Activated naive CD4-positive, alpha-beta T cell treated with anti-CD3 and anti-CD28 coated beads, Interleukin-2, amount 50 U/mL, for 24 hours (primary cell): ENCODE measurements at regions not wholly inside any gene's neighbourhood (a gene's known extent, or its start where the extent isn't known, plus 50 kb on each side); places are given as distances from the start of the nearest gene placed in this dataset.
"Not testable (repeated sequence)": the region's sequence is repeated elsewhere in the genome, so short reads cannot be mapped to it uniquely, and the experiment has no call there.

ENCODE experiments used
- H3K27ac Mint-ChIP-seq: one replicate; pipeline ENCODE4 v1.8.0; 2021; ENCODE audit warnings: mild to moderate bottlenecking, mixed read lengths
- H3K27me3 Mint-ChIP-seq: one replicate; pipeline ENCODE4 v1.8.0; 2021; ENCODE audit warnings: mixed read lengths
- H3K36me3 Mint-ChIP-seq: one replicate; pipeline ENCODE4 v1.8.0; 2021; ENCODE audit warnings: mixed read lengths
- H3K4me1 Mint-ChIP-seq: one replicate; pipeline ENCODE4 v1.8.0; 2021; ENCODE audit warnings: mixed read lengths
- H3K4me3 Mint-ChIP-seq: one replicate; pipeline ENCODE4 v1.8.0; 2021; ENCODE audit warnings: mild to moderate bottlenecking, mixed read lengths
- H3K9me3 Mint-ChIP-seq: one replicate; pipeline ENCODE4 v1.8.0; 2021; ENCODE audit warnings: mixed read lengths

- H3K36me3 Mint-ChIP-seq = no peaks in the 10 kb centered on the region
- H3K9me3 Mint-ChIP-seq = peaks cover 9% of the 10 kb centered on the region
- no peak overlapping the region for H3K4me3 Mint-ChIP-seq
- H3K4me1 Mint-ChIP-seq = peaks cover 17% of the 10 kb centered on the region
- H3K27me3 Mint-ChIP-seq = no peaks in the 10 kb centered on the region
- peak overlapping the region; percentile 90 for H3K27ac Mint-ChIP-seq
Observed at GRCh38 chr21:15437883-15438282, 291.9 kb upstream of the USP25 start.

DNA sequence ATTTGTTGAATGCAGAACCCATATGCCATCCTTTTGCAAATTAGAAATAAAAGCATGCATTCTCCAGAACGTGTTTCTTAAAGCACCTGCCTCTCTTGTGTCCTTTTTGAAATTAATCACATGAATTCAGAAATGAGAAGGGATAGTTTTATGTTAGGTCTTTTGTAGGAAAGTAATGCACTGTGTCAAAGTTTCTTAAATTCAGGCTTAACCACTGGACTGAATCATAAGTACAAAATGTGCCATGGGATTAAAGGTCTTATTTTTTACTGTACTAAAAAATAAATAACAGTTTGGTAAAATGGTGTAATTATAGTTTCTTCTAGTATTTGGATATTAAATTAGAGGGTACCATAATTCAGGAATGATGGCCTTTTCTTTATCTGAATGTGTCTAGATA is 290.1 kb upstream of the USP25 start:
- H3K4me3 Mint-ChIP-seq = no peak overlapping the region
- H3K9me3 Mint-ChIP-seq = no peaks in the 10 kb centered on the region
- H3K4me1 Mint-ChIP-seq = peaks cover 17% of the 10 kb centered on the region
- no peak overlapping the region for H3K27ac Mint-ChIP-seq
- no peaks in the 10 kb centered on the region for H3K36me3 Mint-ChIP-seq
- H3K27me3 Mint-ChIP-seq = no peaks in the 10 kb centered on the region

GRCh38 chr21:15441060-15441493 is 288.7 kb upstream of the USP25 start:
- peaks cover 17% of the 10 kb centered on the region for H3K4me1 Mint-ChIP-seq
- no peaks in the 10 kb centered on the region for H3K9me3 Mint-ChIP-seq
- no peak overlapping the region for H3K27ac Mint-ChIP-seq
- no peaks in the 10 kb centered on the region for H3K36me3 Mint-ChIP-seq
- no peak overlapping the region for H3K4me3 Mint-ChIP-seq
- no peaks in the 10 kb centered on the region for H3K27me3 Mint-ChIP-seq

- Mint-ChIP-seq H3K4me1 (peaks cover 15% of the 10 kb centered on the region), H3K9me3 (no peaks in the 10 kb centered on the region), H3K27ac (no peak overlapping the region), H3K36me3 (no peaks in the 10 kb centered on the region), H3K27me3 (no peaks in the 10 kb centered on the region), H3K4me3 (no peak overlapping the region)
Observed at GRCh38 chr21:15441992-15442391, 287.8 kb upstream of the USP25 start.

DNA sequence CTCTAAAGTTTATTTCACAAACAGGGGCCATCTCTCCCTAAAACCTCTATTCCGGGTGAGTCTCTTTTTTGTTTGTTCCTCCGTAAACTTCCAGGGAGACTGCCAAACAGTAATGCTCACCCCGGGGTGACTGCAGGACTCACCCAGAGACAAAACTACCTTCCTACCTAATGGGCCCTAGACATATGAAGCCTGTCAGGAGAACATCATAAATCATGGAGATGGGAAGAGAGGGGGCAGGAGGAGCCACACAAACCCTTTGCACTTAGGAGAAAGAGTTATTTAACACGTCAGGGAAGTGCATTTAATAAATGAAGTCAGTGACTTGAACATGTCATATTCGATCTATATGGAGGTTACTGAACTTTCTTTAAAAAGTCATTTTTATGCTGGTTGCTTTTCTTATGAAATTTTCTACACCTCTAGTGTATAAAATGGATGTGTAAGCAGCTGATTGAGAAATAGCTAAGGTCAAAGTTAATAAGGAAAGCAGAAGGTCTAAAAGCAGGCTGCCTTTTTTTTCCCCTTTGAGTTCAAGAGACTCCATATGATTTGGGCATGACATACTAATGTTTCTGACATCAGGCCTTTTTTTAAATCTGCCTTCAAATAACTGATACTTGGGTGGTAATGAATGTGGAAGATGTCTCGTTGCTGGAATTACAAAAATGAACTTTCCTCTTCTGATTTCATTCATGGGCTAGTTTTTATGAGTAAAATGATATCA is 286.9 kb upstream of the USP25 start:
- Mint-ChIP-seq H3K4me3 (no peak overlapping the region), H3K36me3 (no peaks in the 10 kb centered on the region), H3K27me3 (no peaks in the 10 kb centered on the region), H3K27ac (no peak overlapping the region), H3K9me3 (no peaks in the 10 kb centered on the region), H3K4me1 (peaks cover 9% of the 10 kb centered on the region)

DNA sequence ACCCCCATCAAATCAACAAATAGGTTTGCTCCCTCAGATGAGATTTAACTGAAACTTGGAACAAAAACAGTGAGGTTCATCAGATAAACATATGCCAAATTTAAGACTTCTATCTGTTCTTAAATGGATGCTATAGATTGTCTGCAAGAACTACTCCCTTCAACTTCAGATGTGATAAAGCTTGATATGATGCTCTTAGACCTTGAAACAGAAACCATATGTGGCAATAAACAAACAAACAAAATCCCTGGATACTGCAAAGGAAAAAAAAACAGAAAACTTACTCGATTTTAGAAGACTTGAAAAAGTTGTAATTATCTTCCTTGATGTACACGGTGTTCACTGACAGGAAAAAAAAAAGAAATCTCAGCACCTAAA is 286.1 kb upstream of the USP25 start:
- Mint-ChIP-seq H3K9me3 (no peaks in the 10 kb centered on the region), H3K36me3 (no peaks in the 10 kb centered on the region), H3K27ac (no peak overlapping the region), H3K27me3 (no peaks in the 10 kb centered on the region), H3K4me1 (peaks cover 5% of the 10 kb centered on the region), H3K4me3 (no peak overlapping the region)

- Mint-ChIP-seq H3K4me3 (no peak overlapping the region), H3K27ac (no peak overlapping the region), H3K36me3 (no peaks in the 10 kb centered on the region), H3K4me1 (peaks cover 5% of the 10 kb centered on the region), H3K9me3 (peaks cover 3% of the 10 kb centered on the region), H3K27me3 (no peaks in the 10 kb centered on the region)
Observed at GRCh38 chr21:15444118-15444960, 285.4 kb upstream of the USP25 start.

DNA sequence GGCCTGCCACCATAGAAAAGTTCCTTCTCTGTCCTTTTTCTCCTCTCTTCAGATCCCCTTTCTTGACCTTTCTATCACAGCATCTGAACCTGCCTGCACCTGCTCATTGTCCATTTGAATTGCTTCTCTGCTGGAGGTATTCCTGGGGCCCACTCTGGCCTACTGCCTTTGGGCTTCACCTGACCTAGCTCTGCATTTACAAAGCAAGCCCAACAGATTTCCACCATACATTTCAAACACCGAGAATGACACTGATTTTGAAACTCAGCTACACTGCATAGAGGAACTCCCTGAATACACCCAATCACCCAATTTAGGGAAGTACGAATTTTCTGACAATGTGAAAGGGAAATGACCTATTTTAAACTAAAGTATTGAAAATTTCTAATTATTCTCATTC is 284.5 kb upstream of the USP25 start:
- Mint-ChIP-seq H3K4me3 (no peak overlapping the region), H3K27me3 (no peaks in the 10 kb centered on the region), H3K4me1 (peaks cover 5% of the 10 kb centered on the region), H3K27ac (peak overlapping the region; percentile 25), H3K36me3 (no peaks in the 10 kb centered on the region), H3K9me3 (peaks cover 5% of the 10 kb centered on the region)

DNA sequence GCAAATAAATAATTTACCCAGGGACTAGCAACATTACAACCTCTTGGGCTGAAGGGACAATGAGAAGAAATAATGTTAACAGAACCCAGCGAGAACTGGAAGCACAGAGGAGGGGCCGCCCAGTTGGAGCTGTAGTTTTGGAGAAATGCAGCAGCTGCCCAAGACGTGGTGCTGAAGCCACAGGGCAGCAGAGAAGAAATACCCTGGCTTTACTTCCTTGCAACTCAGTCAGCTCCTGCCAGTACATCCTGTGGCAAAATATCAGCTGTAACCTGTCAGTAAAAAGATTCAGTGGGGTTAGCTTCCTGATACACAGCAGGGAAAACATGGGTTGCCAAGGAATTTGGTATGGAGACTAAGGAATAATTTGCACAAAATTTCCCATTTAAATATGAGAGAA is 283.6 kb upstream of the USP25 start:
- H3K9me3 Mint-ChIP-seq = peaks cover 5% of the 10 kb centered on the region
- no peaks in the 10 kb centered on the region for H3K27me3 Mint-ChIP-seq
- H3K27ac Mint-ChIP-seq = no peak overlapping the region
- no peaks in the 10 kb centered on the region for H3K4me1 Mint-ChIP-seq
- H3K36me3 Mint-ChIP-seq = no peaks in the 10 kb centered on the region
- H3K4me3 Mint-ChIP-seq = no peak overlapping the region

- no peak overlapping the region for H3K27ac Mint-ChIP-seq
- H3K4me3 Mint-ChIP-seq = no peak overlapping the region
- H3K9me3 Mint-ChIP-seq = peaks cover 5% of the 10 kb centered on the region
- no peaks in the 10 kb centered on the region for H3K36me3 Mint-ChIP-seq
- no peaks in the 10 kb centered on the region for H3K4me1 Mint-ChIP-seq
- H3K27me3 Mint-ChIP-seq = no peaks in the 10 kb centered on the region
Observed at GRCh38 chr21:15449556-15449955, 280.2 kb upstream of the USP25 start.

DNA sequence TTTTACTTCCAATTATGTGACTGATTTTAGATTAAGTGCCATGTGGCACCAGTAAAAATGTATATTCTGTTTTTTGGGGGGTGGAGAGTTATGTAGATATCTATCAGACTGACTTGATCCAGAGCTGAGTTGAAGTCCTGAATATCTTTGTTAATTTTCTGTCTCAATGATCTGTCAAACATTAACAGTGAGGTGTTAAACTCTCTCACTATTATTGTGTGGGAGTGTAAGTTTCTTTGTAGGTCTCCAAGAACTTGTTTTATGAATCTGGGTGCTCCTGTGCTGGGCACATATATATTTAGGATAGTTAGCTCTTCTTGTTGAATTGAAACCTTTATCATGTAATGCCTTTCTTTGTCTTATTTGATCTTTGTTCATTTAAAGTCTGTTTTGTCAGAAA is 276.5 kb upstream of the USP25 start:
- Mint-ChIP-seq H3K27me3 (no peaks in the 10 kb centered on the region), H3K4me1 (no peaks in the 10 kb centered on the region), H3K4me3 (no peak overlapping the region), H3K9me3 (peaks cover 5% of the 10 kb centered on the region), H3K27ac (no peak overlapping the region), H3K36me3 (no peaks in the 10 kb centered on the region)

DNA sequence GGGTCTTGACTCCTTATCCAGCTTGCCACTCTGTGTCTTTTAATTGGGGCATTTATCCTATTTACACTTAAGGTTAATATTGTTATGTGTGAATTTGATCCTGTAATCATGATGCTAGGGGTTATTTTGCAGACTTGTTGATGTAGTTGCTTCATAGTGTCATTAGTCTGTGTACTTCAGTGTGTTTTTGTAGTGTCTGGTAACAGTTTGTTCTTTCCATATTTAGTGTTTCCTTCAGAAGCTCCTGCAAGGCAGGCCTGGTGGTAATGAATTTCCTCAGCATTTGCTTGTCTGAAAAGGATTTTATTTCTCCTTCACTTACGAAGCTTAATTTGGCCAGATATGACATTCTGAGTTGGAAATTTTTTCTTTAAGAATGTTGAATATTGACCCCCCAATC is 276.0 kb upstream of the USP25 start:
- not testable (repeated sequence) for H3K27me3 Mint-ChIP-seq, H3K9me3 Mint-ChIP-seq, H3K4me3 Mint-ChIP-seq, H3K4me1 Mint-ChIP-seq, H3K36me3 Mint-ChIP-seq, H3K27ac Mint-ChIP-seq

GRCh38 chr21:15454931-15455330 is 274.9 kb upstream of the USP25 start:
- not testable (repeated sequence) for H3K36me3 Mint-ChIP-seq, H3K4me1 Mint-ChIP-seq, H3K4me3 Mint-ChIP-seq, H3K27me3 Mint-ChIP-seq, H3K9me3 Mint-ChIP-seq, H3K27ac Mint-ChIP-seq

GRCh38 chr21:15455819-15456462 is 273.8 kb upstream of the USP25 start:
- H3K27me3 Mint-ChIP-seq = peaks cover 1% of the 10 kb centered on the region
- H3K27ac Mint-ChIP-seq = no peak overlapping the region
- H3K36me3 Mint-ChIP-seq = no peaks in the 10 kb centered on the region
- no peaks in the 10 kb centered on the region for H3K9me3 Mint-ChIP-seq
- H3K4me3 Mint-ChIP-seq = no peak overlapping the region
- H3K4me1 Mint-ChIP-seq = no peaks in the 10 kb centered on the region

GRCh38 chr21:15457965-15458364 is 271.8 kb upstream of the USP25 start:
- Mint-ChIP-seq H3K36me3 (no peaks in the 10 kb centered on the region), H3K27me3 (peaks cover 8% of the 10 kb centered on the region), H3K27ac (no peak overlapping the region), H3K9me3 (no peaks in the 10 kb centered on the region), H3K4me3 (no peak overlapping the region), H3K4me1 (no peaks in the 10 kb centered on the region)

GRCh38 chr21:15462092-15462491 is 267.7 kb upstream of the USP25 start:
- H3K9me3 Mint-ChIP-seq = no peaks in the 10 kb centered on the region
- H3K27me3 Mint-ChIP-seq = peaks cover 8% of the 10 kb centered on the region
- no peaks in the 10 kb centered on the region for H3K4me1 Mint-ChIP-seq
- no peak overlapping the region for H3K4me3 Mint-ChIP-seq
- H3K27ac Mint-ChIP-seq = no peak overlapping the region
- H3K36me3 Mint-ChIP-seq = no peaks in the 10 kb centered on the region
